ENCODE measurements at regions not wholly inside any gene's neighbourhood (a gene's known extent, or its start where the extent isn't known, plus 50 kb on each side); places are given as distances from the start of the nearest gene placed in this dataset.

- POLR2A ChIA-PET, result interaction anchor here (0.7 kb wide), 1 partner anchor 8 kb away, joined by 4 read pairs; no protein-coding TSS in a partner anchor
- TF ChIP-seq CREM (CRISPR knock-in tag; IDR thresholded peaks at IDR 0.05) (no peak), MYBL2 (CRISPR knock-in tag; IDR thresholded peaks at IDR 0.05) (no peak), SMAD4 (CRISPR knock-in tag; IDR thresholded peaks at IDR 0.05) (no peak), MLX (CRISPR knock-in tag; IDR thresholded peaks at IDR 0.05) (no peak), EMX1 (CRISPR knock-in tag; IDR thresholded peaks at IDR 0.05) (no peak), ATF3 (CRISPR knock-in tag; conservative IDR thresholded peaks at IDR 0.05) (no peak), ATF2 (CRISPR knock-in tag; IDR thresholded peaks at IDR 0.05; ENCODE audit: borderline replicate concordance, low read depth) (no peak), STAT6 (CRISPR knock-in tag; conservative IDR thresholded peaks at IDR 0.05; ENCODE audit: low read depth) (no peak), HMGA2 (CRISPR knock-in tag; IDR thresholded peaks at IDR 0.05) (no peak), USF1 (CRISPR knock-in tag; IDR thresholded peaks at IDR 0.05) (no peak)
- no peak overlapping the region for H3K4me3 Mint-ChIP-seq
- no peaks in the 10 kb centered on the region for H3K36me3 Mint-ChIP-seq
- H3K4me1 Mint-ChIP-seq, result peaks cover 7% of the 10 kb centered on the region
- no peak for ATAC-seq
- no peak for DNase-seq (ENCODE audit: low spot score)
- H3K27ac Mint-ChIP-seq, result no peak overlapping the region
- CTCF ChIA-PET, result no interaction called here
- H3K9me3 Mint-ChIP-seq, result no peaks in the 10 kb centered on the region
- no peaks in the 10 kb centered on the region for H3K27me3 Mint-ChIP-seq (ENCODE audit: low read depth)
These were observed 61.9 kb downstream of the HSPA13 start for GRCh38 chr21:14321042-14321441.

- no peaks in the 10 kb centered on the region for H3K36me3 Mint-ChIP-seq
- ChIA-PET CTCF (no interaction called here), POLR2A (no interaction called here)
- no peaks in the 10 kb centered on the region for H3K27me3 Mint-ChIP-seq (ENCODE audit: low read depth)
- TF ChIP-seq MAX (CRISPR knock-in tag; IDR thresholded peaks at IDR 0.05) (no peak), ZNF671 (CRISPR knock-in tag; IDR thresholded peaks at IDR 0.05) (no peak), ZNF423 (CRISPR knock-in tag; IDR thresholded peaks at IDR 0.05) (no peak), CTCF (IDR thresholded peaks at IDR 0.05) (no peak), EMX1 (CRISPR knock-in tag; IDR thresholded peaks at IDR 0.05) (no peak)
- no peak for DNase-seq (ENCODE audit: low spot score)
- no peak for ATAC-seq
- H3K27ac Mint-ChIP-seq, result no peak overlapping the region
- H3K4me1 Mint-ChIP-seq, result peaks cover 7% of the 10 kb centered on the region
- H3K9me3 Mint-ChIP-seq, result no peaks in the 10 kb centered on the region
- H3K4me3 Mint-ChIP-seq, result no peak overlapping the region
These were observed 63.1 kb downstream of the HSPA13 start for GRCh38 chr21:14319805-14320204.

GRCh38 chr21:14318578-14318977 lies 64.4 kb downstream of the HSPA13 start:
- CTCF ChIA-PET, result no interaction called here
- TF ChIP-seq ATF3 (CRISPR knock-in tag; conservative IDR thresholded peaks at IDR 0.05) (no peak), GRHL2 (CRISPR knock-in tag; IDR thresholded peaks at IDR 0.05; ENCODE audit: insufficient replicate concordance, severe bottlenecking) (no peak), CDX4 (CRISPR knock-in tag; IDR thresholded peaks at IDR 0.05; ENCODE audit: borderline replicate concordance) (no peak), EMX1 (CRISPR knock-in tag; IDR thresholded peaks at IDR 0.05) (no peak), NFYB (CRISPR knock-in tag; conservative IDR thresholded peaks at IDR 0.05; ENCODE audit: low read depth) (no peak), FOXK1 (CRISPR knock-in tag; IDR thresholded peaks at IDR 0.05) (no peak), ZNF416 (CRISPR knock-in tag; IDR thresholded peaks at IDR 0.05) (no peak), HMGXB4 (CRISPR knock-in tag; IDR thresholded peaks at IDR 0.05) (no peak), RORB (CRISPR knock-in tag; IDR thresholded peaks at IDR 0.05) (no peak), NR1H2 (CRISPR knock-in tag; IDR thresholded peaks at IDR 0.05) (no peak)

More at GRCh38 chr21:14318578-14318977, 64.4 kb downstream of the HSPA13 start:
- Mint-ChIP-seq H3K27me3 (ENCODE audit: low read depth) (no peaks in the 10 kb centered on the region), H3K36me3 (no peaks in the 10 kb centered on the region), H3K9me3 (no peaks in the 10 kb centered on the region), H3K4me1 (peaks cover 7% of the 10 kb centered on the region), H3K4me3 (no peak overlapping the region), H3K27ac (no peak overlapping the region)
- POLR2A ChIA-PET, result interaction anchor here (0.6 kb wide), 1 partner anchor 1532 kb away, joined by 4 read pairs; no protein-coding TSS in a partner anchor
- ATAC-seq (no peak), DNase-seq (ENCODE audit: low spot score) (no peak)
